Mesenteric fat pad (tissue), 1 donor: ENCODE measurements at regions not wholly inside any gene's neighbourhood (a gene's known extent, or its start where the extent isn't known, plus 50 kb on each side); places are given as distances from the start of the nearest gene placed in this dataset.

Experiments
- DNase-seq: peaks from one replicate; pipeline ENCODE4 v3.0.0-alpha.2; 2020; ENCODE audit warnings: low spot score
- donor health status: DM: yes; HTN: yes; CAD: no.

- DNase-seq: no peak
These were observed 134.6 kb downstream of the VRK1 start for GRCh38 chr14:96931751-96932150.

GRCh38 chr14:96934638-96935330, 137.6 kb downstream of the VRK1 start:
- no peak for DNase-seq

- DNase-seq: no peak
These were observed 141.8 kb downstream of the VRK1 start for GRCh38 chr14:96938946-96939345.

GRCh38 chr14:96940009-96940408, 142.8 kb downstream of the VRK1 start:
- no peak for DNase-seq

- DNase-seq: no peak
These were observed 147.1 kb downstream of the VRK1 start for GRCh38 chr14:96944297-96944696.

DNA sequence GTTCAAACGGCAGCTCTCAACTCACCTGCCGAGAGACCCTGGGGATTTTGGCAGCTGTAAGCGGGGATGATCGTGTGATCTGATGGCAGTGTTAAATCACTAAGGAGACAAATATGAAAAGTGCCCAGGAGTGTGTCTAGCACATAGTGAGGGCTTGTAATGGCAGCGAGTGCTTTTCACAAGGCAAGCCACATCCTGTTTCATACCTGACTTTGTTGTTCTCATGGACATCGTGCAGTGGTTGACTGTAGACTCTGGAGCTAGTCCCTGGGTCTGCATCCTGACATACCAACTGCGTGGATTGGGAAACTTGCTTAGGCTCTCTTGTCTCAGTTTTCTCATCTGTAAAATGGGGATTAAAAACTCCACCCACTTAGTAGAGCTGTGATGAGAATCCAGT, 148.5 kb downstream of the VRK1 start:
- no peak for DNase-seq

DNA sequence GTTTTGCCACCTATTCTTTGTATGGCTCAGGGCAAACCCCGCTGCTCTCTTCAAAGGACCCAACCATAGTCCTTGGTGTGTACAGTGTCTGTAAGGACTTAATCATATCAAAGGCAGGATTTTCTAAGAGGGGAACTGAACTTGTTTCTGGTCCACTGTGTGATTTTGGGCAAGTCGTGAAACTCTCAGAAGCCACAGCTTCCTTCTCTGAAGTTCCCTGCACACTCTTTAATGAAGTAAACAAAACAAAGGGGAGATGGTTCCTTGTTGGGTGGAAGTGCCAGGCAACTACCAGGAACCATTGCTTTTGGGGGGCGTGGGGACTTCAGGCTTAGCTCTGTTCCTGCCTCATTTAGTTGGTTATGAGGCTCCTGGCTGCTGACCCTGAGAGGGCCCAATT, 152.4 kb downstream of the VRK1 start:
- DNase-seq: no peak

- no peak for DNase-seq
These were observed 154.3 kb downstream of the VRK1 start for GRCh38 chr14:96951511-96951910.

GRCh38 chr14:96953087-96953874, 156.1 kb downstream of the VRK1 start:
- no peak for DNase-seq

DNA sequence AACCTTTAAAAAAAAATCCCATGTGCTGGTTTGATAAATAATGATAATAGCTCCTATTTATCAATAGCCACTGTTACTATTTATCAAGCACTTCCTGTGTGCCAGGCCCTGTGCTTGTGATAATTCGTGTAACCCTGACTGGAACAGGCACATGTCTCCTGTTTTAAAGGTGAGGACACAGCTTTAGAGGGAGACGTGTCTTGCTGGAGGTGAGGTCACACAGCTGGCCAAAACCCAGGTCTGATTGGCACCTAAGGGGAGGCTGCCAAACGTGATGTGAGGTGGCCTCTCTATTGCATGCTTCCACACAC, 156.6 kb downstream of the VRK1 start:
- DNase-seq: no peak

DNA sequence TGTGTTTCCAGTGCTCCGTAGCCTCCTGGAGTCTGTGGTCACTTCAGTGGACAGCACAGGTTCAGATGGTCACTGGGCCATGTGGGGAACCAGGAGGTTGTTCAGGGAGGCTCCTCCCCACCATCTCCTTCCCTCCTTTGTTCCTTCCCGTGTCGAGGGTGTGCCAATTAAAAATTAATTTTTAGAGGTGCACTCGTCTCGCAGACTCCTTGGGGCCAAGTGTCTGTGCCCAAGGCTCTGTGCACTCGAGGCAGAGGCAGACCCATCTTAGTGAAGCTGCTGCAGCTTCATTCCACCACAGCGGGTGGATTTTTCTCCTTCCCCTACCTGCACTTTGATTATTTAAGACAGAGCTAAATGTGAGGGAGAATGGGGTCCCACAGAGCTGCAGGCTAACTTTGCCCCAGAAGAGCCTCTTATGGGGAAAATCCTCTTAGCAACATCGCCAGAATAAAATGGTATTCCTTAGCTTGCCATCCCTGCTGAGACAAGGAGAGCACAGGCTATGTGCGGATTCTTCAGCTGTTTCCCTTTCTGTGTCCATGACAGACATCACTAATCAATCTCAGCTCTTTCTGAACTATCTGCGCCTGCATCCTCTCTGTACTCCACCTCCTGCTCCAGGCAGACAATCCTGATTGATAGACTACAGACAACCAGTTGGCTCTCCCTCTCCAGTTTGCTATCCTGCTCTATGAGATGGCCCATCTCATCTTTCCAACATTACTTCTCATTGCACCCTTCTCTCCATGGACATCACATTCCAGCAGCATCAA, 159.5 kb downstream of the VRK1 start:
- DNase-seq: peak; percentile 22

- no peak for DNase-seq
These were observed 160.9 kb downstream of the VRK1 start for GRCh38 chr14:96958057-96958456.

DNA sequence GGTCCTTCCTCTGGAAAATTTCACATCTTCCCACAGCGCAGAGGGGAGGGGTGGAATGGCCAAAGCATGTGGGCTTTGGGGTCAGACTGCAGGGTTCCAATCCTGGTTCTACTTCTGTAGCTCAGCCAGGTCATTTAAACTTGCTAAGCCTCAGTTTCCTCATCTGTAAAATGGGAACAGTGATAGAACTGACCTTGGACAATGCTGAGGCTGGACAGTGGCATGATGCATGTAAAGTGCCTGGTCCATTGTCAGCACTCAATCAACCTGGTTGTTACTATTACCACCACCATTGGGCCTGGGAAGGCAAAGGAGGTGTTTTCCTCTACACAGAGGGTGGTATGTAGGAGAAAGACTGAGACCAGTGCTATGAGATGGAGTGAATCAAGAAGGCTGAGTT, 162.8 kb downstream of the VRK1 start:
- DNase-seq: no peak

DNA sequence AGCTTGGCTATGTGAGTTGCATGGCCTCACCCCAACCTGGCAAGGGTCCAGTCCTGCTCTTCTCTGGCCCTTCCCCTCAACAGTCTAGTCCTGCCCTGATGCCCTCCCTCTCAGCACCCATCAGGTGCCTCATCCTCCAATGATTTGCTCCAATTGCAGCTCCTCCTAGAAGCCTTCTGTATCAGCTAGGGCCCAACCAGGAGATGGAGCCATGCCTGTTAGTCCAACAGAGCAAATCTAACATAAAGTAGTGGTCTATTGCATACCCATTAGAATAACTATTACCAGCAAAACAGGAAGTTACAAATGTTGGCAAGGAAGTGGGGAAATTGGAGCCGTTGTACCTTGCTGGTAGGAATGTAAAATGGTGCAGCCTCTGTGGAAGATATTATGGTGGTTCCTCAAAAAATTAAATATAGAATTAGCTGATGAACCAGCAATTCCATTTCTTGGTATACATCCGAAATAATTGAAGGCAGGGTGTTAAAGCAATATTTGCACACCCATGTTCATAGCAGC, 163.5 kb downstream of the VRK1 start:
- no peak for DNase-seq

- no peak for DNase-seq
These were observed 164.7 kb downstream of the VRK1 start for GRCh38 chr14:96961895-96962294.

DNA sequence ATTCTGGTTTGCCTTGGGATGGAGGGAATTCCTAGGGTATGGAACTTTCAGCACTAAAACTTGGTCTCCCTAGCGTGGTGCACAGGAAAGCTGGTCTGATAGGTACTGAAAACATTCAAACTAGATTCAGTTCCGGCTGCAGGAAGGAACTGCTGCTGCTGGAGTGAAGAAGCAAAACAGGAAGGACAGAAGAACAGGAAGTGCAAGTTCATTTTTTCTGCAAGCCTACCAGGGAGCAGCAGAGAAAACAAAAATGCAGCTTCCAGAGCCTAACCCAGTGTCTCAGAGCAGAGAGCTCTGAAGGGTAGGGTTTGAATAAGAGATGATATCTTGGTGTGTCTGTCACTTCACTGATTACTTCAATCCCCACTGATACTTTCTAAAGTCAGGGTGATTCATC, 165.2 kb downstream of the VRK1 start:
- DNase-seq: no peak

GRCh38 chr14:96964726-96965415, 167.7 kb downstream of the VRK1 start:
- no peak for DNase-seq

DNA sequence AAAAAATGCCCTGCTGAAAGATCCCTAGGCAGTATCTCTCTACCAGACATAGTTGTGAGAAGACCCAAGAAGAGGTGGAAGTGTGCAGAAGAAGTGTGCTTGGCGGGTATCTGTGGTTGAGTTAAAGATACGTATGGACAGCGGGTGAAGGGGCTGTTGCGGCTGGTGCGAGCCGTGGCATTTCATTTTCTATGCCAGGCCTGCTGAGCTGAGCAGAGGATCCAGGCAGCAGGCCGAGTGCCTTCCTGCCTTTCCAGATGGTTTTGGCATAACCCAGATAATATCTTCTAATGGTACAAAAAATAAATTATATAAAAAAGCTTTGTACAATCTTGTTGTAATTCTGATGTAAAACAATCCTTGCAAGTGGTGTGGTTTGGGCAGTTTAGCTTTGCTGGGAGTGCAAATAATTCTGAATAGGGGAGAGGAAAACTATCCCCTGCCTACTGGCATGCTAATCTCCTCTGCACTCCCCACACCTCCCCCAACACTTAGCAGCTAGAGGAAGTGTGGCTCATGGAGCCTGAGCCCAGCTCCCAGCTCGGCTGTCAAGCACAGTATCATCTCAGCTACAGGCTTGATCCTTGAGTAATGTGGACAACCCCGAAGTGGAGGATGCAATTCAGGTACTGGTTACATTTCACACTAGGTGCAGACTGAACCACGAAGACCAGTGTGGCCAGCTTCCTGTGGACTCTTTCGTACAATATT, 168.9 kb downstream of the VRK1 start:
- DNase-seq: no peak

GRCh38 chr14:96975116-96975515, 177.9 kb downstream of the VRK1 start:
- no peak for DNase-seq

GRCh38 chr14:96978525-96979272, 181.5 kb downstream of the VRK1 start:
- DNase-seq: no peak
